ENCODE measurements at regions not wholly inside any gene's neighbourhood (a gene's known extent, or its start where the extent isn't known, plus 50 kb on each side); places are given as distances from the start of the nearest gene placed in this dataset.

DNA sequence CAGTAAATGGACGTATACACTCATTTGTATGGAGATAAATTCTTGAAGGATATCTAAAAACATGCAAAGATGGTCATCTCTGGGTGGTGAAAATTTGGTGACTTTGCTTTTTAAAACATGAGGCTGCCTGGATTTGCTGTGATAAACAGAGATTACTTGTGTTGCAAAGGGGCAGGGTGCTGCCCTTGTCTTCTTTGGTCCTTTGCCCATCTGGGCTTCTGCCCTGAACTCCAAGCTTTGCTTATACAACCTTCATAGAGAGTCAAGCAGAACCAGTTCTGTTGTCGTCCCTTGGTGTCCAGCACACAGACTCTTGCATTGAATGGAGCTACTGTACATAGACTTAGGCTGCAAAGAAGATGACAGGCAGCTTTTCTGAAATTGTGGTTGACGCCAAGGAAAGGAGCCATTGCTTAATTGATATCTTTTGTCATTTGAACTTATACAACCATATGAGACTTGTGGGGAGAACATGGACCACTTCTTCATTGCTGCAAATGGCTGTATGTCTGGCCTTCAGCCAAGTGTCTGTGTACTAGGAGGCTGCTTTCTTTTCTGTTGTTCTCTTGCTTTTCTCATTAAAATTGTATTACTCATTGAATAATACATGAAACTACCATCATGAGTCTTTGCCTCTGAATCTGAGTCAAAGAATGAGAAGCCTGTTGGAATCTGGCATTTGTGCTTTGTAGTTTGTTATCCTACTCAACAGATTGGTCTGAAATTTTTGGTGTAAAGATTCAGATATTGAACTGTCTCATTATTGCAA lies 152.5 kb downstream of the DMRT2 start:
- no peak overlapping the region for H3K4me2 ChIP-seq (ENCODE audit: low read length)
- no peak for TF ChIP-seq EZH2phosphoT487 (IDR thresholded peaks at IDR 0.05; ENCODE audit: borderline replicate concordance, low read depth, low read length)
- TF ChIP-seq, protein P1, sequence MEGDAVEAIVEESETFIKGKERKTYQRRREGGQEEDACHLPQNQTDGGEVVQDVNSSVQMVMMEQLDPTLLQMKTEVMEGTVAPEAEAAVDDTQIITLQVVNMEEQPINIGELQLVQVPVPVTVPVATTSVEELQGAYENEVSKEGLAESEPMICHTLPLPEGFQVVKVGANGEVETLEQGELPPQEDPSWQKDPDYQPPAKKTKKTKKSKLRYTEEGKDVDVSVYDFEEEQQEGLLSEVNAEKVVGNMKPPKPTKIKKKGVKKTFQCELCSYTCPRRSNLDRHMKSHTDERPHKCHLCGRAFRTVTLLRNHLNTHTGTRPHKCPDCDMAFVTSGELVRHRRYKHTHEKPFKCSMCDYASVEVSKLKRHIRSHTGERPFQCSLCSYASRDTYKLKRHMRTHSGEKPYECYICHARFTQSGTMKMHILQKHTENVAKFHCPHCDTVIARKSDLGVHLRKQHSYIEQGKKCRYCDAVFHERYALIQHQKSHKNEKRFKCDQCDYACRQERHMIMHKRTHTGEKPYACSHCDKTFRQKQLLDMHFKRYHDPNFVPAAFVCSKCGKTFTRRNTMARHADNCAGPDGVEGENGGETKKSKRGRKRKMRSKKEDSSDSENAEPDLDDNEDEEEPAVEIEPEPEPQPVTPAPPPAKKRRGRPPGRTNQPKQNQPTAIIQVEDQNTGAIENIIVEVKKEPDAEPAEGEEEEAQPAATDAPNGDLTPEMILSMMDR (conservative IDR thresholded peaks at IDR 0.05; ENCODE audit: low read length), result no peak
- H3K9me2 ChIP-seq (ENCODE audit: insufficient read depth, low read length), result no peaks in the 10 kb centered on the region
- no peak overlapping the region for H3K27ac ChIP-seq (ENCODE audit: low read depth, low read length, poor library complexity, severe bottlenecking)
- no peaks in the 10 kb centered on the region for H3K36me3 ChIP-seq (ENCODE audit: insufficient read depth, low read length)
- no peak for DNase-seq (ENCODE audit: low spot score)
- no peak overlapping the region for H2AFZ ChIP-seq (ENCODE audit: low read length)
- H3K9me3 ChIP-seq (ENCODE audit: low read length), result no peaks in the 10 kb centered on the region
- H3K4me3 ChIP-seq (ENCODE audit: low read depth, low read length, poor library complexity, severe bottlenecking), result no peak overlapping the region
- intact Hi-C loops (cut with micrococcal nuclease; ENCODE audit: unreplicated experiment), result no loop called here
- H3K4me1 ChIP-seq (ENCODE audit: insufficient read depth, low read length, poor library complexity, severe bottlenecking), result no peaks in the 10 kb centered on the region
- BruUV-seq (replicated peaks), result no TSS peak
- no peaks in the 10 kb centered on the region for H4K20me1 ChIP-seq (ENCODE audit: insufficient read depth, low read length)
- ChIA-PET CTCF (ENCODE audit: unreplicated experiment) (no interaction called here), POLR2A (no interaction called here)
- no peaks in the 10 kb centered on the region for H3K79me2 ChIP-seq (ENCODE audit: insufficient read depth, low read depth, low read length)

GRCh38 chr9:1207686-1208085 lies 157.5 kb downstream of the DMRT2 start:
- intact Hi-C loops (cut with micrococcal nuclease; ENCODE audit: unreplicated experiment), result no loop called here

GRCh38 chr9:1208157-1208556 lies 158.0 kb downstream of the DMRT2 start:
- Histone ChIP-seq H2AFZ (ENCODE audit: low read length) (no peak overlapping the region), H3K9me3 (ENCODE audit: low read length) (no peaks in the 10 kb centered on the region), H3K9me2 (ENCODE audit: insufficient read depth, low read length) (no peaks in the 10 kb centered on the region), H3K4me1 (ENCODE audit: insufficient read depth, low read length, poor library complexity, severe bottlenecking) (no peaks in the 10 kb centered on the region), H3K4me3 (ENCODE audit: low read depth, low read length, poor library complexity, severe bottlenecking) (no peak overlapping the region), H3K4me2 (ENCODE audit: low read length) (no peak overlapping the region), H3K79me2 (ENCODE audit: insufficient read depth, low read depth, low read length) (no peaks in the 10 kb centered on the region), H4K20me1 (ENCODE audit: insufficient read depth, low read length) (no peaks in the 10 kb centered on the region), H3K27ac (ENCODE audit: low read depth, low read length, poor library complexity, severe bottlenecking) (no peak overlapping the region), H3K36me3 (ENCODE audit: insufficient read depth, low read length) (no peaks in the 10 kb centered on the region)
- no TSS peak for BruUV-seq (replicated peaks)
- intact Hi-C loops (cut with micrococcal nuclease; ENCODE audit: unreplicated experiment), result no loop called here
- TF ChIP-seq, protein P1 (conservative IDR thresholded peaks at IDR 0.05; ENCODE audit: low read length), result no peak
- TF ChIP-seq EZH2phosphoT487 (IDR thresholded peaks at IDR 0.05; ENCODE audit: borderline replicate concordance, low read depth, low read length), result no peak
- CTCF ChIA-PET (ENCODE audit: unreplicated experiment), result no interaction called here
- no peak for DNase-seq (ENCODE audit: low spot score)
- POLR2A ChIA-PET, result no interaction called here

More at GRCh38 chr9:1207686-1208085, 157.5 kb downstream of the DMRT2 start:
- H3K9me3 ChIP-seq (ENCODE audit: low read length), result no peaks in the 10 kb centered on the region
- DNase-seq (ENCODE audit: low spot score), result no peak
- BruUV-seq (replicated peaks), result no TSS peak
- no peaks in the 10 kb centered on the region for H3K9me2 ChIP-seq (ENCODE audit: insufficient read depth, low read length)
- CTCF ChIA-PET (ENCODE audit: unreplicated experiment), result no interaction called here
- H3K4me2 ChIP-seq (ENCODE audit: low read length), result no peak overlapping the region
- no peaks in the 10 kb centered on the region for H4K20me1 ChIP-seq (ENCODE audit: insufficient read depth, low read length)
- H2AFZ ChIP-seq (ENCODE audit: low read length), result no peak overlapping the region
- no peaks in the 10 kb centered on the region for H3K36me3 ChIP-seq (ENCODE audit: insufficient read depth, low read length)
- POLR2A ChIA-PET, result no interaction called here
- no peaks in the 10 kb centered on the region for H3K4me1 ChIP-seq (ENCODE audit: insufficient read depth, low read length, poor library complexity, severe bottlenecking)
- H3K27ac ChIP-seq (ENCODE audit: low read depth, low read length, poor library complexity, severe bottlenecking), result no peak overlapping the region
- no peaks in the 10 kb centered on the region for H3K79me2 ChIP-seq (ENCODE audit: insufficient read depth, low read depth, low read length)
- H3K4me3 ChIP-seq (ENCODE audit: low read depth, low read length, poor library complexity, severe bottlenecking), result no peak overlapping the region
- TF ChIP-seq, protein P1 (conservative IDR thresholded peaks at IDR 0.05; ENCODE audit: low read length), result no peak
- TF ChIP-seq EZH2phosphoT487 (IDR thresholded peaks at IDR 0.05; ENCODE audit: borderline replicate concordance, low read depth, low read length), result no peak

All from OCI-LY7 (cell line).